H1 (cell line): ENCODE measurements at regions not wholly inside any gene's neighbourhood (a gene's known extent, or its start where the extent isn't known, plus 50 kb on each side); places are given as distances from the start of the nearest gene placed in this dataset.

ENCODE experiments used
- CTCF ChIA-PET: fragments of 300-600 bp; sonication (Branson Sonifier 250); formaldehyde crosslinking; loops from one replicate; lab custom pipeline; 2021; ENCODE audit not compliant: partially characterized antibody; lab: Charles Lee
- POLR2A ChIA-PET: fragments of 300-600 bp; sonication (Branson Sonifier 250); formaldehyde crosslinking; loops from one replicate; lab custom pipeline; 2021; ENCODE audit warnings: inconsistent platforms; ENCODE audit not compliant: partially characterized antibody; lab: Charles Lee
- DNase-seq, 2 experiments: peaks; one replicate each; pipeline versions ENCODE4 v3.0.0 to v3.0.0-alpha.2; 2010 to 2022; ENCODE audit warnings: low spot score in 2 of 2, low read depth in 1 of 2, mixed read lengths in 1 of 2
- FAIRE-seq: peaks from 2 replicates; lab custom pipeline; 2011; peaks lifted over from hg19 to GRCh38; lab: Jason Lieb, UNC
- H2AFZ ChIP-seq: 2 replicates; pipeline ENCODE4 v1.8.1; 2012; ENCODE audit warnings: low read length, inconsistent platforms
- H2AK5ac ChIP-seq: 2 replicates; pipeline ENCODE4 v1.6.1; 2013; ENCODE audit warnings: low read depth, low read length
- H2BK120ac ChIP-seq: replicated peaks from 2 replicates; pipeline ENCODE3; 2013; ENCODE audit warnings: low read depth, low read length, inconsistent platforms
- H2BK12ac ChIP-seq: 2 replicates; pipeline ENCODE4 v1.6.1; 2013; ENCODE audit warnings: low read depth, low read length
- H2BK15ac ChIP-seq: 2 replicates; pipeline ENCODE4 v1.6.1; 2013; ENCODE audit warnings: low read length
- H2BK20ac ChIP-seq: 2 replicates; pipeline ENCODE4 v1.6.1; 2013; ENCODE audit warnings: low read length
- H2BK5ac ChIP-seq: 2 replicates; pipeline ENCODE4 v1.6.1; 2013; ENCODE audit warnings: low read depth, low read length
- H3K14ac ChIP-seq: 2 replicates; pipeline ENCODE4 v1.6.1; 2013; ENCODE audit warnings: inconsistent platforms; ENCODE audit not compliant: insufficient read length
- H3K18ac ChIP-seq: 2 replicates; pipeline ENCODE4 v1.6.1; 2013; ENCODE audit warnings: low read length; ENCODE audit errors: extremely low read depth
- H3K23ac ChIP-seq: 2 replicates; pipeline ENCODE4 v1.6.1; 2013; ENCODE audit warnings: inconsistent platforms; ENCODE audit not compliant: insufficient read length
- H3K23me2 ChIP-seq: 2 replicates; pipeline ENCODE4 v1.6.1; 2013; ENCODE audit warnings: low read depth, low read length
- H3K27ac ChIP-seq: 2 replicates; pipeline ENCODE4 v1.6.1; 2011; ENCODE audit warnings: low read depth, low read length, inconsistent platforms
- H3K27me3 ChIP-seq, 4 experiments: replicated peaks in 1 of 4; 1 replicate in 1 of 4; 2 replicates in 3 of 4; pipeline versions ENCODE4 v1.6.1 to v1.8.1; 2011 to 2013; ENCODE audit warnings: low read length in 3 of 4, mild to moderate bottlenecking in 3 of 4, inconsistent platforms in 2 of 4, mixed read lengths in 2 of 4, moderate library complexity in 1 of 4; ENCODE audit not compliant: control insufficient read depth in 3 of 4, insufficient read depth in 3 of 4; ENCODE audit errors: extremely low read depth in 1 of 4
- H3K36me3 ChIP-seq, 4 experiments: 2 replicates each; pipeline versions ENCODE4 v1.6.1 to v1.8.1; 2011 to 2013; ENCODE audit warnings: mild to moderate bottlenecking in 4 of 4, low read length in 3 of 4, moderate library complexity in 2 of 4, control low read depth in 1 of 4, inconsistent platforms in 1 of 4; ENCODE audit not compliant: insufficient read depth in 4 of 4, control insufficient read depth in 2 of 4
- H3K4ac ChIP-seq: replicated peaks from 2 replicates; pipeline ENCODE3; 2013; ENCODE audit warnings: low read length, low read depth, mixed read lengths, inconsistent platforms; ENCODE audit not compliant: insufficient read length
- H3K4me1 ChIP-seq, 4 experiments: replicated peaks in 1 of 4; 1 replicate in 1 of 4; 2 replicates in 3 of 4; pipeline versions ENCODE4 v1.6.1 to v1.8.1; 2011 to 2013; ENCODE audit warnings: low read length in 3 of 4, inconsistent platforms in 2 of 4, mixed read lengths in 1 of 4; ENCODE audit not compliant: insufficient read depth in 4 of 4, control insufficient read depth in 3 of 4
- H3K4me2 ChIP-seq, 2 experiments: 2 replicates each; pipeline versions ENCODE4 v1.6.1 to v1.8.1; 2011 to 2013; ENCODE audit warnings: low read depth in 2 of 2, low read length in 2 of 2, control low read depth in 1 of 2, inconsistent platforms in 1 of 2, mild to moderate bottlenecking in 1 of 2; ENCODE audit not compliant: insufficient read depth in 1 of 2
- H3K4me3 ChIP-seq, 4 experiments: fragments of 200-600, 300-600 bp in 1 of 4; sonication (generic), shearing (Covaris generic), sonication (Bioruptor Twin) in 1 of 4; 2 replicates each; pipeline versions ENCODE4 v1.5.1 to v1.8.1; 2011 to 2016; ENCODE audit warnings: low read length in 4 of 4, low read depth in 3 of 4, control low read depth in 2 of 4, inconsistent platforms in 2 of 4, mild to moderate bottlenecking in 2 of 4, mixed read lengths in 1 of 4, moderate library complexity in 1 of 4; ENCODE audit not compliant: insufficient read depth in 2 of 4; ENCODE audit errors: extremely low read depth in 1 of 4
- H3K56ac ChIP-seq: replicated peaks from 2 replicates; pipeline ENCODE3; 2013; ENCODE audit warnings: low read depth, mild to moderate bottlenecking, mixed read lengths, low read length, inconsistent platforms; ENCODE audit not compliant: insufficient read length
- H3K79me1 ChIP-seq: 2 replicates; pipeline ENCODE4 v1.6.1; 2013; ENCODE audit warnings: low read depth, low read length, control low read depth
- H3K79me2 ChIP-seq, 2 experiments: 2 replicates each; pipeline versions ENCODE4 v1.6.1 to v1.8.1; 2012 to 2013; ENCODE audit warnings: low read length in 2 of 2, mild to moderate bottlenecking in 2 of 2, inconsistent platforms in 1 of 2; ENCODE audit not compliant: insufficient read depth in 2 of 2, control insufficient read depth in 1 of 2
- H3K9ac ChIP-seq, 4 experiments: replicated peaks in 1 of 4; 1 replicate in 1 of 4; 2 replicates in 3 of 4; pipeline versions ENCODE4 v1.6.1 to v1.8.1; 2011 to 2013; ENCODE audit warnings: low read depth in 3 of 4, low read length in 3 of 4, control low read depth in 2 of 4, mild to moderate bottlenecking in 2 of 4, moderate library complexity in 2 of 4, inconsistent platforms in 1 of 4; ENCODE audit errors: extremely low read depth in 1 of 4
- H3K9me3 ChIP-seq, 2 experiments: 2 replicates each; pipeline versions ENCODE4 v1.6.1 to v1.8.1; 2012 to 2013; ENCODE audit warnings: mild to moderate bottlenecking in 2 of 2, moderate library complexity in 2 of 2, control low read depth in 1 of 2, inconsistent platforms in 1 of 2, low read depth in 1 of 2, low read length in 1 of 2, mixed read lengths in 1 of 2; ENCODE audit not compliant: insufficient read depth in 2 of 2
- H4K20me1 ChIP-seq, 2 experiments: replicated peaks in 1 of 2; 2 replicates each; pipeline versions ENCODE3 to v1.8.1; 2011 to 2013; ENCODE audit warnings: inconsistent platforms in 2 of 2, low read length in 2 of 2, mild to moderate bottlenecking in 1 of 2; ENCODE audit not compliant: insufficient read depth in 2 of 2, control insufficient read depth in 1 of 2
- H4K5ac ChIP-seq: 2 replicates; pipeline ENCODE4 v1.6.1; 2013; ENCODE audit warnings: low read length, low read depth, mixed read lengths, inconsistent platforms; ENCODE audit not compliant: insufficient read length
- H4K8ac ChIP-seq: 2 replicates; pipeline ENCODE4 v1.8.0; 2013; ENCODE audit warnings: mild to moderate bottlenecking, moderate library complexity, low read length, inconsistent platforms; ENCODE audit not compliant: insufficient read depth; ENCODE audit errors: extremely low read depth
- H4K91ac ChIP-seq: replicated peaks from 2 replicates; pipeline ENCODE3; 2013; ENCODE audit warnings: low read length, mixed read lengths, inconsistent platforms; ENCODE audit not compliant: insufficient read length
- BCL11A ChIP-seq, 2 experiments: IDR thresholded peaks; one replicate each; pipeline ENCODE4 v1.6.1; 2011; ENCODE audit warnings: low read depth in 2 of 2, low read length in 2 of 2, mild to moderate bottlenecking in 2 of 2
- CBX5 ChIP-seq: fragments of 300-800, 300-1000 bp; sonication (generic); IDR thresholded peaks from 2 replicates; pipeline ENCODE4 v1.7.1; 2016; ENCODE audit warnings: antibody characterized with exemption, low read length, low read depth
- CTCF ChIP-seq, 3 experiments: IDR thresholded peaks; 1 replicate in 2 of 3; 2 replicates in 1 of 3; pipeline versions ENCODE4 v1.5.1 to v1.6.1; 2011; ENCODE audit warnings: low read length in 3 of 3, mild to moderate bottlenecking in 3 of 3, inconsistent platforms in 2 of 3, low read depth in 1 of 3, moderate library complexity in 1 of 3; ENCODE audit not compliant: insufficient read depth in 1 of 3; ENCODE audit errors: control extremely low read depth in 1 of 3
- E2F6 ChIP-seq: IDR thresholded peaks from 2 replicates; pipeline ENCODE4 v1.6.1; 2012; ENCODE audit warnings: inconsistent platforms
- EP300 ChIP-seq, 2 experiments: IDR thresholded peaks; 1 replicate in 1 of 2; 2 replicates in 1 of 2; pipeline ENCODE4 v1.6.1; 2011 to 2012; ENCODE audit warnings: low read depth in 2 of 2, low read length in 2 of 2, mild to moderate bottlenecking in 2 of 2, borderline replicate concordance in 1 of 2, inconsistent platforms in 1 of 2, moderate library complexity in 1 of 2
- HDAC2 ChIP-seq, 2 experiments: fragments of 300-600 bp in 1 of 2; sonication (generic) in 1 of 2; IDR thresholded peaks; 2 replicates each; pipeline ENCODE4 v1.6.1; 2011 to 2012; ENCODE audit warnings: low read depth in 2 of 2, low read length in 2 of 2, mild to moderate bottlenecking in 2 of 2, moderate library complexity in 2 of 2, borderline replicate concordance in 1 of 2, inconsistent platforms in 1 of 2
- POLR2A ChIP-seq, 2 experiments: IDR thresholded peaks; 1 replicate in 1 of 2; 2 replicates in 1 of 2; pipeline ENCODE4 v1.6.1; 2011; ENCODE audit warnings: low read depth in 2 of 2, low read length in 2 of 2, mild to moderate bottlenecking in 2 of 2; ENCODE audit errors: control extremely low read depth in 1 of 2
- SAP30 ChIP-seq: fragments of 300-600 bp; sonication (generic); IDR thresholded peaks from 2 replicates; pipeline ENCODE4 v1.7.1; 2012; ENCODE audit warnings: low read length, moderate library complexity, mild to moderate bottlenecking, inconsistent platforms; ENCODE audit not compliant: insufficient read depth, insufficient replicate concordance
- SIX5 ChIP-seq: IDR thresholded peaks from 2 replicates; pipeline ENCODE4 v1.6.1; 2011; ENCODE audit warnings: mild to moderate bottlenecking, low read depth, low read length
- SP2 ChIP-seq: IDR thresholded peaks from 2 replicates; pipeline ENCODE4 v1.6.1; 2012; ENCODE audit warnings: mild to moderate bottlenecking, low read length, inconsistent platforms
- TCF12 ChIP-seq: IDR thresholded peaks from 2 replicates; pipeline ENCODE4 v1.6.1; 2011; ENCODE audit warnings: low read depth, mild to moderate bottlenecking, low read length
- WGBS, 2 experiments: shearing (Covaris generic) in 1 of 2; methylation state at CpG; one replicate each; pipeline versions ENCODE4 v1.1.6 to v1.1.7; 2013 to 2015; ENCODE audit warnings: low lambda C conversion rate in 2 of 2, mixed read lengths in 2 of 2, inconsistent platforms in 1 of 2, low coverage in 1 of 2, missing lambda C conversion rate in 1 of 2; ENCODE audit not compliant: insufficient replicate concordance in 2 of 2, insufficient coverage in 1 of 2, insufficient read length in 1 of 2; ENCODE audit errors: extremely low coverage in 1 of 2, missing lambda C conversion rate in 1 of 2; 5-methylcytosine and 5-hydroxymethylcytosine counted together

GRCh38 chr18:78652001-78652545 lies 327.5 kb upstream of the SALL3 start:
- H2BK12ac ChIP-seq: no peak overlapping the region
- no peak overlapping the region for H3K18ac ChIP-seq
- H3K56ac ChIP-seq: no peak overlapping the region
- H2BK5ac ChIP-seq: no peak overlapping the region
- H2AFZ ChIP-seq: no peak overlapping the region
- POLR2A ChIA-PET: no interaction called here
- no peak overlapping the region for H3K4ac ChIP-seq
- H3K27ac ChIP-seq: no peak overlapping the region
- no peaks in the 10 kb centered on the region for H3K79me2 ChIP-seq
- H3K36me3 ChIP-seq: no peaks in the 10 kb centered on the region
- H2BK120ac ChIP-seq: no peak overlapping the region
- H3K9ac ChIP-seq: no peak overlapping the region
- 92% methylated on average over 11 of the region's 11 CpGs; no CpG with 5 or more reads in 1 of the 2 experiments for WGBS, 2 experiments
- H3K79me1 ChIP-seq: no peaks in the 10 kb centered on the region
- FAIRE-seq (no peak), DNase-seq (no peak)
- H3K27me3 ChIP-seq: no peaks in the 10 kb centered on the region
- no peak overlapping the region for H3K4me2 ChIP-seq
- peaks cover 26 to 48% of the 10 kb centered on the region in 2 experiments for H3K9me3 ChIP-seq
- no peak overlapping the region for H4K5ac ChIP-seq
- no peak overlapping the region for H4K91ac ChIP-seq
- CTCF ChIA-PET: no interaction called here
- no peaks in the 10 kb centered on the region for H4K20me1 ChIP-seq
- H3K23me2 ChIP-seq: no peaks in the 10 kb centered on the region; the same call in 1 of the 2 replicates
- no peak overlapping the region for H2BK20ac ChIP-seq
- H2AK5ac ChIP-seq: no peak overlapping the region
- H2BK15ac ChIP-seq: no peak overlapping the region
- H3K23ac ChIP-seq: no peak overlapping the region
- no peak overlapping the region for H4K8ac ChIP-seq
- H3K4me3 ChIP-seq: no peak overlapping the region
- no peak overlapping the region for H3K14ac ChIP-seq
- no peaks in the 10 kb centered on the region for H3K4me1 ChIP-seq
- TF ChIP-seq E2F6 (no peak), CTCF (IDR thresholded peaks at IDR 0.05; ENCODE audit: control extremely low read depth in 1 of 3, insufficient read depth in 1 of 3, low read depth in 1 of 3, low read length in 3 of 3) (no peak), SAP30 (no peak), SIX5 (no peak), SP2 (no peak), POLR2A (IDR thresholded peaks at IDR 0.05; ENCODE audit: control extremely low read depth in 1 of 2, low read depth in 2 of 2, low read length in 2 of 2) (no peak), EP300 (IDR thresholded peaks at IDR 0.05; ENCODE audit: borderline replicate concordance in 1 of 2, low read depth in 2 of 2, low read length in 2 of 2) (no peak), CBX5 (no peak), TCF12 (no peak), HDAC2 (IDR thresholded peaks at IDR 0.05; ENCODE audit: borderline replicate concordance in 1 of 2, low read depth in 2 of 2, low read length in 2 of 2) (no peak), BCL11A (IDR thresholded peaks at IDR 0.05; ENCODE audit: low read depth in 2 of 2, low read length in 2 of 2) (no peak)
